GM12892 (cell line): ENCODE measurements at regions not wholly inside any gene's neighbourhood (a gene's known extent, or its start where the extent isn't known, plus 50 kb on each side); places are given as distances from the start of the nearest gene placed in this dataset.
"Not testable (repeated sequence)": the region's sequence is repeated elsewhere in the genome, so short reads cannot be mapped to it uniquely, and the experiment has no call there.

Source experiments
- DNase-seq: peaks from one replicate; pipeline ENCODE4 v3.0.0; 2011; ENCODE audit not compliant: insufficient read length
- FAIRE-seq: peaks from 2 replicates; lab custom pipeline; 2011; peaks lifted over from hg19 to GRCh38; lab: Jason Lieb, UNC
- POLR2A ChIP-seq: IDR thresholded peaks from 2 replicates; pipeline ENCODE4 v1.6.1; 2011; ENCODE audit warnings: low read depth, low read length, control low read depth
- POLR2AphosphoS5 ChIP-seq: IDR thresholded peaks from 2 replicates; pipeline ENCODE4 v1.6.1; 2011; ENCODE audit warnings: low read depth, low read length, control low read depth
- TAF1 ChIP-seq: IDR thresholded peaks from 2 replicates; pipeline ENCODE4 v1.6.1; 2011; ENCODE audit warnings: low read depth, mild to moderate bottlenecking, control low read depth, low read length, borderline replicate concordance

- FAIRE-seq (no peak), DNase-seq (no peak)
- no peak for TF ChIP-seq TAF1
- TF ChIP-seq POLR2A: no peak
- TF ChIP-seq POLR2AphosphoS5: no peak
Measured at GRCh38 chr2:95759481-95760246, 167.9 kb downstream of the TRIM43 start.

GRCh38 chr2:95760806-95761525 is 169.2 kb downstream of the TRIM43 start:
- TF ChIP-seq POLR2A: no peak
- no peak for TF ChIP-seq POLR2AphosphoS5
- TF ChIP-seq TAF1: no peak
- no peak for FAIRE-seq

GRCh38 chr2:95761556-95761955 is 169.8 kb downstream of the TRIM43 start:
- FAIRE-seq (no peak), DNase-seq (no peak)
- no peak for TF ChIP-seq POLR2AphosphoS5
- no peak for TF ChIP-seq TAF1
- TF ChIP-seq POLR2A: no peak

More at GRCh38 chr2:95760806-95761525, 169.2 kb downstream of the TRIM43 start:
- no peak for DNase-seq

- DNase-seq, FAIRE-seq: not testable (repeated sequence)
Measured at GRCh38 chr2:95762023-95763021, 170.5 kb downstream of the TRIM43 start.

- not testable (repeated sequence) for FAIRE-seq
Measured at GRCh38 chr2:95763074-95763473, 171.3 kb downstream of the TRIM43 start.

GRCh38 chr2:95764966-95765365 is 173.2 kb downstream of the TRIM43 start:
- not testable (repeated sequence) for FAIRE-seq, DNase-seq

More at GRCh38 chr2:95763074-95763473, 171.3 kb downstream of the TRIM43 start:
- not testable (repeated sequence) for DNase-seq

- not testable (repeated sequence) for DNase-seq, FAIRE-seq
Measured at GRCh38 chr2:95765925-95766910, 174.4 kb downstream of the TRIM43 start.

GRCh38 chr2:95767531-95767930 is 175.7 kb downstream of the TRIM43 start:
- DNase-seq, FAIRE-seq: not testable (repeated sequence)

GRCh38 chr2:95767950-95768349 is 176.1 kb downstream of the TRIM43 start:
- FAIRE-seq, DNase-seq: not testable (repeated sequence)

GRCh38 chr2:95769256-95769655 is 177.5 kb downstream of the TRIM43 start:
- DNase-seq, FAIRE-seq: not testable (repeated sequence)

GRCh38 chr2:95770726-95771125 is 178.9 kb downstream of the TRIM43 start:
- DNase-seq, FAIRE-seq: not testable (repeated sequence)

- DNase-seq, FAIRE-seq: not testable (repeated sequence)
Measured at GRCh38 chr2:95774322-95775192, 182.8 kb downstream of the TRIM43 start.

GRCh38 chr2:95775193-95775531 is 183.4 kb downstream of the TRIM43 start:
- FAIRE-seq, DNase-seq: not testable (repeated sequence)
